SK-N-MC (cell line): ENCODE measurements at regions not wholly inside any gene's neighbourhood (a gene's known extent, or its start where the extent isn't known, plus 50 kb on each side); places are given as distances from the start of the nearest gene placed in this dataset.

Experiments used
- EZH2 ChIP-seq: fragments of 200-600 bp; sonication (generic); IDR thresholded peaks from one replicate; pipeline ENCODE4 v1.6.1; 2017; ENCODE audit warnings: antibody characterized with exemption
- POLR2AphosphoS5 ChIP-seq: IDR thresholded peaks from 2 replicates; pipeline ENCODE4 v1.6.1; 2012; ENCODE audit warnings: mild to moderate bottlenecking, low read depth, low read length, borderline replicate concordance

GRCh38 chrX:40383969-40384368 is 196.8 kb upstream of the ATP6AP2 start:
- TF ChIP-seq EZH2 (no peak), POLR2AphosphoS5 (no peak)
